ENCODE measurements at regions not wholly inside any gene's neighbourhood (a gene's known extent, or its start where the extent isn't known, plus 50 kb on each side); places are given as distances from the start of the nearest gene placed in this dataset.

- Histone ChIP-seq H3K27me3 (peaks cover 10 to 24% (median 18%) of the 10 kb centered on the region in 3 donors), H3K9me3 (no peaks in the 10 kb centered on the region), H3K4me1 (no peaks in the 10 kb centered on the region), H3K4me3 (no peak overlapping the region), H3K36me3 (no peaks in the 10 kb centered on the region), H3K27ac (no peak overlapping the region)
- DNase-seq (no peak), ATAC-seq (no peak)
- TF ChIP-seq POLR2A (IDR thresholded peaks at IDR 0.05) (no peak), CTCF (IDR thresholded peaks at IDR 0.05 in 4 of 5, conservative IDR thresholded peaks at IDR 0.05 in 1 of 5) (no peak)
- intact Hi-C loops (cut with DNase I; ENCODE audit: low total_unique reads) (no loop called here), in situ Hi-C loops (cut with MboI; ENCODE audit: low sequenced_read_pairs in 4 of 4) (no loop called here)
These were observed 136.2 kb downstream of the CPZ start for GRCh38 chr4:8728536-8729407.

- intact Hi-C loops (cut with DNase I; ENCODE audit: low total_unique reads) = no loop called here
- H3K9me3 ChIP-seq = no peaks in the 10 kb centered on the region
- peak in 1 of 2 donors; percentile 4 for DNase-seq
- no peaks in the 10 kb centered on the region for H3K36me3 ChIP-seq
- H3K4me1 ChIP-seq = no peaks in the 10 kb centered on the region
- peaks cover 12 to 24% (median 19%) of the 10 kb centered on the region in 3 donors for H3K27me3 ChIP-seq
- no peak overlapping the region for H3K4me3 ChIP-seq
- in situ Hi-C loops (cut with MboI; ENCODE audit: low sequenced_read_pairs in 4 of 4) = no loop called here
- TF ChIP-seq POLR2A (IDR thresholded peaks at IDR 0.05) (no peak), CTCF (IDR thresholded peaks at IDR 0.05 in 4 of 5, conservative IDR thresholded peaks at IDR 0.05 in 1 of 5) (no peak)
- ATAC-seq = no peak
- no peak overlapping the region for H3K27ac ChIP-seq
These were observed 135.3 kb downstream of the CPZ start for GRCh38 chr4:8727546-8728510.

GRCh38 chr4:8727131-8727530, 134.6 kb downstream of the CPZ start:
- no peaks in the 10 kb centered on the region for H3K9me3 ChIP-seq
- ATAC-seq = no peak
- no peaks in the 10 kb centered on the region for H3K4me1 ChIP-seq
- no peak overlapping the region for H3K27ac ChIP-seq
- DNase-seq = no peak
- TF ChIP-seq CTCF (IDR thresholded peaks at IDR 0.05 in 4 of 5, conservative IDR thresholded peaks at IDR 0.05 in 1 of 5) (no peak), POLR2A (IDR thresholded peaks at IDR 0.05) (no peak)
- H3K36me3 ChIP-seq = no peaks in the 10 kb centered on the region
- peaks cover 12 to 24% (median 19%) of the 10 kb centered on the region in 3 donors for H3K27me3 ChIP-seq
- in situ Hi-C loops (cut with MboI; ENCODE audit: low sequenced_read_pairs in 4 of 4) = no loop called here
- no peak overlapping the region for H3K4me3 ChIP-seq
- intact Hi-C loops (cut with DNase I; ENCODE audit: low total_unique reads) = no loop called here

- ATAC-seq = no peak
- peak in 1 of 2 donors; percentile 2 for DNase-seq
- TF ChIP-seq CTCF (IDR thresholded peaks at IDR 0.05 in 4 of 5, conservative IDR thresholded peaks at IDR 0.05 in 1 of 5) (no peak), POLR2A (IDR thresholded peaks at IDR 0.05) (no peak)
- Histone ChIP-seq H3K4me1 (no peaks in the 10 kb centered on the region), H3K4me3 (no peak overlapping the region), H3K36me3 (no peaks in the 10 kb centered on the region), H3K9me3 (no peaks in the 10 kb centered on the region), H3K27ac (no peak overlapping the region), H3K27me3 (peaks cover 12 to 24% (median 19%) of the 10 kb centered on the region in 3 donors)
- intact Hi-C loops (cut with DNase I; ENCODE audit: low total_unique reads) = no loop called here
- in situ Hi-C loops (cut with MboI; ENCODE audit: low sequenced_read_pairs in 4 of 4) = no loop called here
These were observed 133.8 kb downstream of the CPZ start for GRCh38 chr4:8726344-8726851.

All from gastrocnemius medialis (tissue), 4 donors.